Activated naive CD4-positive, alpha-beta T cell treated with Interleukin-2 at 50 U/mL for 16 hours (primary cell): ENCODE measurements at regions not wholly inside any gene's neighbourhood (a gene's known extent, or its start where the extent isn't known, plus 50 kb on each side); places are given as distances from the start of the nearest gene placed in this dataset.

Source experiments
- DNase-seq: peaks from one replicate; pipeline ENCODE4 v3.0.0-alpha.2; 2020

GRCh38 chr3:106184540-106185457, 316.0 kb upstream of the CBLB start:
- no peak for DNase-seq

GRCh38 chr3:106185949-106186348, 317.1 kb upstream of the CBLB start:
- DNase-seq, result no peak

- no peak for DNase-seq
Observed at GRCh38 chr3:106190296-106190695, 321.5 kb upstream of the CBLB start.

GRCh38 chr3:106191211-106191610, 322.4 kb upstream of the CBLB start:
- DNase-seq, result no peak

- no peak for DNase-seq
Observed at GRCh38 chr3:106191913-106192312, 323.1 kb upstream of the CBLB start.

GRCh38 chr3:106193876-106194275, 325.1 kb upstream of the CBLB start:
- no peak for DNase-seq

GRCh38 chr3:106194726-106195125, 325.9 kb upstream of the CBLB start:
- no peak for DNase-seq

- no peak for DNase-seq
Observed at GRCh38 chr3:106197532-106198194, 328.9 kb upstream of the CBLB start.

- no peak for DNase-seq
Observed at GRCh38 chr3:106204160-106204868, 335.5 kb upstream of the CBLB start.

- DNase-seq, result no peak
Observed at GRCh38 chr3:106206146-106206545, 337.3 kb upstream of the CBLB start.

- DNase-seq, result no peak
Observed at GRCh38 chr3:106206613-106207012, 337.8 kb upstream of the CBLB start.

- no peak for DNase-seq
Observed at GRCh38 chr3:106208251-106208650, 339.4 kb upstream of the CBLB start.

GRCh38 chr3:106208967-106209366, 340.2 kb upstream of the CBLB start:
- no peak for DNase-seq

- DNase-seq, result no peak
Observed at GRCh38 chr3:106209482-106209881, 340.7 kb upstream of the CBLB start.

GRCh38 chr3:106210923-106211322, 342.1 kb upstream of the CBLB start:
- DNase-seq, result no peak

GRCh38 chr3:106212665-106213222, 343.9 kb upstream of the CBLB start:
- DNase-seq, result no peak

- DNase-seq, result no peak
Observed at GRCh38 chr3:106213954-106214353, 345.1 kb upstream of the CBLB start.

- no peak for DNase-seq
Observed at GRCh38 chr3:106214641-106215040, 345.8 kb upstream of the CBLB start.

- peak; percentile 36 for DNase-seq
Observed at GRCh38 chr3:106215047-106215446, 346.2 kb upstream of the CBLB start.

GRCh38 chr3:106217745-106218144, 348.9 kb upstream of the CBLB start:
- DNase-seq, result no peak

- DNase-seq, result no peak
Observed at GRCh38 chr3:106227068-106227467, 358.3 kb upstream of the CBLB start.

GRCh38 chr3:106228271-106228670, 359.5 kb upstream of the CBLB start:
- DNase-seq, result no peak
